ENCODE measurements at regions not wholly inside any gene's neighbourhood (a gene's known extent, or its start where the extent isn't known, plus 50 kb on each side); places are given as distances from the start of the nearest gene placed in this dataset.

GRCh38 chr16:86228713-86229112 is 281.6 kb upstream of the FOXF1 start:
- no peak for TF ChIP-seq EZH2 (IDR thresholded peaks at IDR 0.05; ENCODE audit: insufficient read depth, low read length)
- TF ChIP-seq, protein P1, sequence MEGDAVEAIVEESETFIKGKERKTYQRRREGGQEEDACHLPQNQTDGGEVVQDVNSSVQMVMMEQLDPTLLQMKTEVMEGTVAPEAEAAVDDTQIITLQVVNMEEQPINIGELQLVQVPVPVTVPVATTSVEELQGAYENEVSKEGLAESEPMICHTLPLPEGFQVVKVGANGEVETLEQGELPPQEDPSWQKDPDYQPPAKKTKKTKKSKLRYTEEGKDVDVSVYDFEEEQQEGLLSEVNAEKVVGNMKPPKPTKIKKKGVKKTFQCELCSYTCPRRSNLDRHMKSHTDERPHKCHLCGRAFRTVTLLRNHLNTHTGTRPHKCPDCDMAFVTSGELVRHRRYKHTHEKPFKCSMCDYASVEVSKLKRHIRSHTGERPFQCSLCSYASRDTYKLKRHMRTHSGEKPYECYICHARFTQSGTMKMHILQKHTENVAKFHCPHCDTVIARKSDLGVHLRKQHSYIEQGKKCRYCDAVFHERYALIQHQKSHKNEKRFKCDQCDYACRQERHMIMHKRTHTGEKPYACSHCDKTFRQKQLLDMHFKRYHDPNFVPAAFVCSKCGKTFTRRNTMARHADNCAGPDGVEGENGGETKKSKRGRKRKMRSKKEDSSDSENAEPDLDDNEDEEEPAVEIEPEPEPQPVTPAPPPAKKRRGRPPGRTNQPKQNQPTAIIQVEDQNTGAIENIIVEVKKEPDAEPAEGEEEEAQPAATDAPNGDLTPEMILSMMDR (IDR thresholded peaks at IDR 0.05; ENCODE audit: insufficient read depth, low read depth, low read length), result no peak

All from astrocyte (in vitro differentiated cells and primary cell).